ENCODE measurements at regions not wholly inside any gene's neighbourhood (a gene's known extent, or its start where the extent isn't known, plus 50 kb on each side); places are given as distances from the start of the nearest gene placed in this dataset.
"Not testable (repeated sequence)": the region's sequence is repeated elsewhere in the genome, so short reads cannot be mapped to it uniquely, and the experiment has no call there.

- intact Hi-C loops (cut with DNase I); H3K27me3 ChIP-seq; H3K4me3 ChIP-seq; FAIRE-seq; H3K4me1 ChIP-seq; H3K9me3 ChIP-seq; H3K27ac ChIP-seq; DNase-seq; H3K36me3 ChIP-seq; ATAC-seq: not testable (repeated sequence)
- 74 to 89% methylated on average over 6 to 8 of the region's 9 CpGs for WGBS, 2 donors
Observed at GRCh38 chr2:110269674-110270073, 57.3 kb upstream of the MTLN start.

GRCh38 chr2:110267828-110268407 lies 55.6 kb upstream of the MTLN start:
- H3K9me3 ChIP-seq; H3K27me3 ChIP-seq; H3K27ac ChIP-seq; H3K36me3 ChIP-seq; H3K4me3 ChIP-seq; H3K4me1 ChIP-seq; intact Hi-C loops (cut with DNase I): not testable (repeated sequence)
- WGBS, 2 donors = 47 to 70% methylated on average over 2 to 4 of the region's 17 CpGs
- ATAC-seq (peak; percentile 93 to 98 (median 98)), DNase-seq (peak in 4 of 6 donors; percentile 17 to 45 (median 18)), FAIRE-seq (peak; percentile 75)

GRCh38 chr2:110264804-110265203 lies 52.5 kb upstream of the MTLN start:
- H3K27ac ChIP-seq; H3K4me3 ChIP-seq; H3K4me1 ChIP-seq; H3K36me3 ChIP-seq; ATAC-seq; DNase-seq; H3K27me3 ChIP-seq; FAIRE-seq; intact Hi-C loops (cut with DNase I); H3K9me3 ChIP-seq: not testable (repeated sequence)
- no CpG with 5 or more reads among the region's 1 CpG for WGBS, 2 donors

GRCh38 chr2:110264076-110264681 lies 51.8 kb upstream of the MTLN start:
- ATAC-seq; H3K4me1 ChIP-seq; H3K27me3 ChIP-seq; FAIRE-seq; H3K27ac ChIP-seq; H3K4me3 ChIP-seq; DNase-seq; H3K36me3 ChIP-seq; H3K9me3 ChIP-seq; intact Hi-C loops (cut with DNase I): not testable (repeated sequence)
- WGBS, 2 donors = no CpG with 5 or more reads among the region's 3 CpGs

- H3K27me3 ChIP-seq; H3K36me3 ChIP-seq; ATAC-seq; H3K9me3 ChIP-seq; H3K27ac ChIP-seq; intact Hi-C loops (cut with DNase I); H3K4me1 ChIP-seq; FAIRE-seq; H3K4me3 ChIP-seq; DNase-seq: not testable (repeated sequence)
- WGBS, 2 donors = 89 to 95% methylated on average over 1 of the region's 2 CpGs
Observed at GRCh38 chr2:110263462-110263861, 51.1 kb upstream of the MTLN start.

Small RNAs in the stretch of these regions (microRNA-seq; reads per million reads assigned to microRNA genes)
- 0 reads per million in 2 donors for gene MIR4436B2
